HG02610 (cell line): ENCODE measurements at regions not wholly inside any gene's neighbourhood (a gene's known extent, or its start where the extent isn't known, plus 50 kb on each side); places are given as distances from the start of the nearest gene placed in this dataset.

Experiments
- ATAC-seq: cut with Tn5 transposase; IDR thresholded peaks from one replicate; pipeline ENCODE4 v1.9.1; 2021; ENCODE audit warnings: mild to moderate bottlenecking, moderate library complexity; ENCODE audit not compliant: unreplicated experiment

DNA sequence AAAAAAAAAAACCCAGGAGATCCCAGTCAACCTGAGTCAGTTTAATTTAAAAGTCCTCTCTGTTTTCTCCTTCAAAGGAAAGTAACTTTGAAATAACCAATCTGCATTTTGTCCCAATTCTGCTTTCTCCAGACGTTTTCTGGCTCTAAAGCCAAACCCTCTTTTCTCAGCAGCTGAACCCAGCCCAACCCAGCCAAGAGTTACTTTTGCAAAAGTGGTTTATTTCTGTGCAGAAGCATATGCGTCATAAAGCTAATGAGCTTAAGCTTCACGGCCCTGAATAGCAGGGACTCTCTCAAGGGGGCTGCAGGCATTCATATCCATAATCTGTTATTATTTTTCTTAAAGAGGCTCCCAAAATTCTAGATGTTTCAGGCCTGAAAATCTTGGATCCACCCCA, 176.6 kb downstream of the GALC start:
- ATAC-seq: no peak

DNA sequence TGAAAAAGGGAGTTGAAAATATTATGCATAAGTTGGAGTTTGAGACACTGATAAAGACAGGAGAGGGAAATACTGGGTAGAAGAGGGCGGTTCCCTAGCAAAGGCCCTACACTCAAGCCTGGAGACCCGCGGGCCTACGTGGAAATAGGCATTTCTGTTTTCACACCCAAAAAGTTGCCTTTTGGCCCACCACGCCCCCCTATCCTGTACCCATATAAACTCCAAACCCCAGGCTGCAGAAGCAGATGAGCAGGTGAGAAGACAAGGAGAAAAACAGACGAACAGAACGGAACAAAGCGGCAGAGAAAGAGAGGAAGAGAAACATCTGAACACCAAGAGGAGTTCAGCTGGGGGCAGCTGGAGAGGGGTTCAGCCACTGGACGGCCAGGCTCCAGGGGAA, 177.9 kb downstream of the GALC start:
- ATAC-seq: no peak

DNA sequence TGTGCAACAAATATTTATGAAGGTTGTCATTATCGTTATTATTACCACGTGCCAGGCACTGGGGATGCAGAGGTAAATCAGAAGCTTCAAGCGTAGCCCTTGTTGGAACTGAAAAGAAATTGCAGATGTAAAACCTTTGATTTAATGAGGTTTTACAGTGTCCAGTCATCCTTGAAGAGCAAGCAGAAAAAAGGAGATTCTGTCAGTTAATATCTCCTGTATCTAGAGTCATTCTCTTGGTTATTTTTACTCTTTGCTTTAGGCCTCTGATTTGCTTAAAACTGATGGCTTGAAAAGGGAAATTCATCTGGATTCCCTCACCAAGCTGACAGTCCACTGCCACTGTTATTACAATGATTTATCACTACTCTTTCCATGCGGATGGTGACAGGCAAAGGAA, 179.3 kb downstream of the GALC start:
- no peak for ATAC-seq

DNA sequence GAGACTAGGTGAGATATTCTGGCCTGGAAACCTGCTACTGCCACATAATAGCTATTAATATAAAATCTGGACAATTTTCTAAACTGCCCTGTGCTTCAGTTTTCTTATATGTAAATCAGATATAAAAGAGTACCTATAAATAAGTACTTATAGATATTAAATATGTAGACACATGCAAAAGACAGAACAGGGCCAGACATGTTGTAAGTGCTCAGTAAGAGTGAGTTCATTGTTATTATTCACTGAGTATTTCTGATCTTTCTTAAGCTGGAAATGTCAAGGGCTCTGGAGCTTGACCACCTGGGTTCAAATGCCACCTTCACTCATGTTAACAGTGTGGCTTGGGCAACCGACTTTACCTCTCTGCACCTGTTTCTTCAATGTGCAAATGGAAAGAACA, 179.8 kb downstream of the GALC start:
- ATAC-seq: no peak

DNA sequence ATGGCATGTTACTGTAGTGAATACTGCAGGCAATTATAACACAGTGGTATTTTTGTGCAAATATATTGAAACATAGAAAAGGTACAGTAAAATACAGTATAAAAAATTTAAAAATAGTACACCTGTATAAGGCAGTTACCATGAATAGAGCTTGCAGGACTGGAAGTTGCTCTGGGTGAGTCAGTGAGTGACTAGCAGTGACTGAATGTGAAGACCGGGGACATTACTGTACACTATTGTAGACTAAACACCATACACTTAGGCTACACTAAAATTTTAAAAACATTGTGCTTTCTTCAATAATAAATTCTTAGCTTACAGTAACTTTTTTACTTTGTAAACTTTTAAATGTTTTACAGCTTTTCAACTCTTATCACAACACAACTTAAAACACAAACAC, 181.7 kb downstream of the GALC start:
- ATAC-seq: no peak

DNA sequence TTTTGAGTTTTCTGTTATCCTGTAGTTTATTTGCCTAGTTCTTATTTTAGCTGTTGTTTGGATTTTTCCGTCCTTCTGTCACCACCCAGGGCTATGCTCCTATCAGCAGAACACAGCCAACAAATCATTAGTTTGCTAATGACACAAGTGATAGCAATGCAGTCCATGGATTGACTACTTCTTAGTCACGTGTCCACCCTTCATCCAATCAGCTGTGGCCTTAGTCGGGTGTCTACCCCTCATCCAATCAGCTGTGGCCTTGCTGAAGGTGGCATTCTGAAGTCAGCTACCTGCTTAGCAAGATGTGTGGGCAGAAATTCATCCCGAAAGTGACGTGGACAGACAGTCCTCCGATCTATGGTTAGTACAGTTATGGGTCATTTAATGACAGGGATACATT, 182.3 kb downstream of the GALC start:
- no peak for ATAC-seq

DNA sequence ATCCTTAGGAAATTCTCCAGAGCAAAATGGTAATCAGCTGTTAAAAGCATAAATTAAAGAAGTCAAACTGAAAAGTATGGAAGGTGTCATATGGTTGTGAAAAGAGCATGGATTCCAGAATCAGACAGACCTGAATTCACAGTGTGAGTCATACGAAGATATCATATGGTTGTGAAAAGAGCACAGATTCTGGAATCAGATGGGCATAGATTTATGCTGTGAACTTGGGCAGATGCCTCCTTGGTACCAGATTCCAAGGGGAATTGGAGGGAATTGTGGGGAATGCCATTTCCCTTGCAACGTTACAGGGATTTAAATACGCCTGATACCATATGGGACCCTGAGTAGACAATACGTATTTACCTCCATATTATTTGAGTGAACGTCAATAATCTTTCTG, 183.7 kb downstream of the GALC start:
- no peak for ATAC-seq

DNA sequence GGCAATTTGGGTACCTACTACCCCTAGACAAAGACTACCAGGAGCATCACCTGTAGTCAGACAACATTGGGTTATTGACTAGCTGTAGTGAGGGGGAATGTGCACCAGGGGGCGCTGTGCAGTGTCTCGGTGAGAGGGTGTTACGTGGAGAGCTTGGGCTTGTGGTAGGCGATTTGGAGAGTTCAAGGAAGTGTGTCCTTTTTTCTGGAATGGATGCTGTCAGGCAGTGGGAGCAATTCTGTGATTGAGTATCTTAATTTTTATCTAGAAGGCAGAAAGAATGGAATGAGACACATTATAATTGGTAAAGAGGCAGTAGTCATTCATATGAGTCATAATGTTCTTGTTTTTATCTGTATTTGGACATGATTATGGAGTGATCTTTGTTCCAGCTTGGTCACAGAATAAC, 187.7 kb downstream of the GALC start:
- peak; percentile 79 for ATAC-seq

DNA sequence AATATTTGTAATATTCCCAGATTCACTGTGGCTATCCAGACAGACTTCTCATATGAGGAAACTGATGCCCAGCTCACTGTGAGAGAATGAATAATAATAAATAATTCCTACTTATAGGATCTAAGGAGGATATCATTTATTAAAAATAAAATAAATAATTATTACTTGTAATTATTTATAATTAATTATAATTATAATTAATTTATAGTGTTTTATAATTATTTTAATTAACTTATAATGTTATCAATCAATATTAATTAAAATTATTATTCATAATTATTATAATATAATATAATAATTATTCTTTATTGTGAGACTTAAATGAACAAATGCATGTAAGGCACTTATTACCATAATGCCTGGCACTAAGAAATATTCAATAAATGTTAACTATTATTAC, 192.8 kb downstream of the GALC start:
- no peak for ATAC-seq

DNA sequence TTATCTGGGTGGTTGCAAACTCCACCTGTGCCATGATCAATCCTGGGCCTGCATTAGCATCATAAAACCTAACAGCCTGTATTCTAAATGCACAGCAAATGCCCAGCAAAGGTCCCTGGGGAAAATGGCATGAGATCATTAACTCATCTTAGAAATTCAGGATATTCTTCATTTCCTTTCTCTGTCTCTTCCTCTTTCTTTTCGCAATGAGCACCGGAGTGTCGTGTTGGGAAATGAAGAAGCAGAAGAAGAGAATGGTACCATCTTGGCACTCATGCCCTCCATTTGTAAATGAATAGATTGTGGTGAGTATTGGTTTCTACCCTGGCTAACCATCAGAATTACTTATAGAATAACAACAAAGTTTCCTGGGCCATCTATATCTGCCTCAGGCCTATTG, 193.6 kb downstream of the GALC start:
- no peak for ATAC-seq

DNA sequence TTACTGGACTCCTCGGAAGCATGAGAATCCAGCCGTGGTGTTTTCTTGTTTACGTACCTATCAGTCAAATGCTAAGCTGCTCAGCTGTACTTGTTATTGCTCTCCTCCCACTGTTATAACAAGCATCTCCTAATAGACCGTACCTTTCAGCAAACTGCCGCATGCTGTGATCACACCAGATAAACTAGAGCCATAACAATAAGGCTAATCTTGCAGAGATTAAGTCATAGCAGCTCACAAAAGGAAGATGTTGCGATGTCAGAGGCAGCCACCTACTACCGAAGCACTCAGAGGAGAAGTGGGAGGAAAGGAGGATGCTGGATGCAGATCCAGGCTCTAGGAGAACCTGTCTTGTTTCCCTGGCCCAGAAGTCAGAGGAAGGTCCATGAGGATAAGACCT, 196.0 kb downstream of the GALC start:
- no peak for ATAC-seq

DNA sequence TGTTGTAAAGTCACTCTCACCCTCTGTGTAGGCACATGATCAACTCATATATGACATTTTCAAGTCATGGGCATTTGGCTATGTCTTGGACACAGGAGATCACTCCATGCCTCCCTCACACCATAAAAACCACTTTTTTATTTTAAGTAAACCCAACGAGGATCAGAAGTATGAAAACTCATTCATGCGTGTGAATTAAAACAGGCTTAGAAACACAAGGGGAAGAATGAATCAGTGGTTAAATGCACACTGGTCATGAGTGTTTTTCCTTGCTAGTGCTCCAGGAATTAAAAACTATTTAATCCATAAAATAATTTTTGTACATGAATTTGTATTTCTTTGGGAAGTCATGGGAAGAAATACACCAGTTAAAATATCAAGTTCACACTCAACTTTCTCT, 198.4 kb downstream of the GALC start:
- no peak for ATAC-seq

DNA sequence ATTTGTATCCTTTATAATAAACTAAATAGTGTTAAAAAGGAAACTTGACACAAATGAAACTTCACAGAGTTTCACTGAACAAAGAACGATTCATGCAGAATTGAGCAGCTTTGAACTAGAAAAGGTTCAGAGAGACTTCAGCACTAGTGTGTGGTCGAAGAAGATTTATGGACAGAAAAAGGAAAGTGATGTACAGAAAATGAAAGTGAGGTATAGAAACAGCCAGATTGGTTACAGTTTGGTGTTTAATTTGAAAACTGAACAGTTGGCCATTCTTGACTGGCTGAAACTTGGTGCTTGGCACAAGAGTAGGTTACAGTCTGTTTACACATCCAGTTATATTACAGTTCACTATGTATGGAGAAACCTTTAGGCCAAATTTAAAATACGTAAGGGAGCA, 207.1 kb downstream of the GALC start:
- no peak for ATAC-seq

DNA sequence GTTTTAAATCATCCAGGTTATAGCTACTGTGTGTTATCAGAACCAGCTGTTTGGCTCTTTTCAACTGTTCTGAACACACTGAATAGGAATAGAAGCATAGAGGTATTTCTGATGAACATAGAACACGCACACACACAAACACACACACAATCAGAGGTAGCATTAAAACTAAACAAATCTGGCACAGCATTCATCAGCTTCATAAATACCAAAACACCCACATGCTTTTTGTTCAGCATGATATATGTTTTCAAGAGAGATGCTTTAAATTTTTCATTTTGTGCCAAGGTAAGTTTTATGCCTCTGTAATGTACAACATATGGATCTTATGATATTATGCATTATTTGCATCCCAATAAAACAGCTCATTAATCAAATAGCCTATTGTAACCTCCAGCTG, 208.6 kb downstream of the GALC start:
- ATAC-seq: no peak

DNA sequence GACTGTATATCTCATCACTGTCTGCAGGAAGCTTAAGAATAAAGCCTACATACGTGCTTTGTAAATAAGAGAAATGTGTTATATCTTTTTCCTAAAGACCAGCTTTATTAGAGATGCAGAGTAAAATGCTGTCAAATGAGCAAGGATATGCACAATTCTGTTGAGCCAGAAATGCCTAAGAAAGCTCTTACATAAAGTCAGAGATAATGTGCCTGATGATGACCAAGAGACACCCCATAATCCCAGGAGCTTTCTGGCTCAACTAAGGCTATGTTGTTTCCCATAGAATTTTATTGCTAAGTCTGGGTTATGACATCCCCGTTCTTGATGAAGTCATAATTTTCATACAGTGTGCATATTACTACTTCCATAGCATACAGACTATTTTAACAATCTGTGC, 209.9 kb downstream of the GALC start:
- ATAC-seq: no peak

DNA sequence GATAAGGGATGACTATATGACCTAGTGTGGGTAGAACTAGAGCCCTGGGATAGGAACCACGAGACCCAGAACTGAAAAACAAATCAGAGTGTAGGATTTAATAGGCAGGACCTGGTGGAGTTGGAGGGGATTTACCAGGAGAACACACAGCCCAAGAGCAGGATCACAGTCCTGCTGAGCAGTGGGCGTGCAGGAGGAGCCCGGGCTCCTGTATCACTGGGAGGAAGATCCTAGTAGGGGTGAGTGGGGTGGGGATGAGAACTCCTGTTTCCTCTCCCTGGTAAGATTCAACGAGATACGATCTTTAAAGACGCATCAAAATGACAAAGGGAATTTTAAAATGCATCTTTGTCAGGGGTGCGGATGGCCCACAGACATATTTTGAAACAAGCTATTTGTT, 220.1 kb downstream of the GALC start:
- ATAC-seq: no peak

DNA sequence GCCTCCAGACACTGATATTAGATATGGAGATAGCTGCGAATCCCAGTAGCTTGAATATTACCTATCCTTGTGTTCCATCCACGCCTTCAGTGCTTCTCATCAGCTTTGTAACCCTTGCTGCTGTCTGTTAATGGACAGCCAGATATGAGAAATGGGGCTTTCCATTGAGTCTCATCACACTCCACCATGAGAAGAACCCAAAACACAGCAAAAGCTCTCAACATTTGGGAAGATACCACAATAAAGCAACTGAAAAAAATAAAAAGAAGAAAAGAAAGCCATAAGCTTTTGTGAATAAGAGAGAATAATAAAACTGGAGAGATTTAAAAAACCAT, 225.4 kb downstream of the GALC start:
- peak; percentile 91 for ATAC-seq

DNA sequence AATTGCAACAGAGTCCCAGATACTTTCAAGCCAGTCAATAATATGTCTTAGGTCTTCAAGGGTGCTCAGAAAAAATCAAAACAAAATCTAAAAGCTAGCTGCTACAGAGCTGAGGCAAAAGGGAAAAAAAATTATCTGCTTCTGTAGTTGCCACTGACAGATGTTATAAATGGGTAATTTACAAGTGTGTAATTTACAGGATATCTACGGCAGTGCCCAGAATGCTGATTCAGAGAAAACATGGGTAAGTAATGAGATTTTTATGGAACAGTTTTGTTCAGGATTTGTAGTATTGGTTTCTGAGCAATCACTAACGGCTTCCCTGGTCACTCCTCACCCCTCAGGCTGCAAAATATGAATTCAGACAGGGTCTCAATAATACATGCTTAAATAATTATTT, 234.1 kb downstream of the GALC start:
- ATAC-seq: no peak

DNA sequence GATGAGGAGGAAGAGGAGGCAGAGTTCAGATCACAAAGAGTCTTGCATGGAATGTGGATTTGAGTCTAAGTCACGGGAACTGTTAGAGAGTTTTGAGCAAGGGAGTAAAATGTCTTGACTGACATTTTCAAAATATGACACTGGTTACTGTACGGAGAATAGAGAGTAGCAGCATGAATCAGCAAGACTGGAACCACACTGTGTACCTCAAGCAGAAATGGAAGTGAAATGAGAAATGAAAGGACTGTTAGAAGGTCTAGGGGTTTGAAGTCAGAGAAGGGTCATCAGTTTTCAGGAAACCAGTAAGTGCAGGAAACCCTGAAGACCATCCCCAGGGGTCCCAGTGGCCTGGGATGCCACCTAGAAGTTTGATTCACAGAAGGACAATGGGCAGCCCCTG, 236.3 kb downstream of the GALC start:
- ATAC-seq: no peak

DNA sequence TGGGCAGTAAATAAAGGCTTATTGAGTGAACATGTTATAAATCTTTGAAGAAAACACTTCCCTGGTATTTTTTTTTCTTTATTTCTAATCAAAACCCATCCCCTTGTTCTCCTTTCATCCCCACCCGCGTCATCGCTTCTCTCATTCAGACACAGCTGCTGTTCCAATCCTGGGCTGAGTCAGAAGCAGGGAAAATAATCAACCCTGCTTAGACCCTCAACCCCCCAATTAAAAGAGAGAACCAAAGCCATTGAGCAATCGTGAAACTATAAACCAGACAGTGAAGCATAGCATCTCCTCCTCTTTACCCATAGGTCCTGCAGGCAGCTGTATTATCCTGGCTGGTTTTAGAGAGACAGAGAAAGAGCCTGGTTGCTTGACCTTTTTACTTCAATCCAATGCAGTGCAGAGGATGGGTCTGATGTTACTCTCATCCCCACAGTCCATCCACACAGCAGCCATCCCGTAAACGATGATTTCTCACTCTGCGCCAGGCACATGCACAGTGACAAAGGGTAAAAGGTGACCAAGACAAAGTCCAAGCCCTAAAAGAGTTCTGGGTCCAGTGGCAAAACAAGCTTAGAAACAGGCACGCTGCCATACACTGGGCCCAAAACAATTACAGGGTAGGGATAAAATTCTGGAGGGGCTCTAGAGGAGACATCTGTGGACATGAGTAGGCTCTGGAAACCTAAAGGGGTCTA, 238.3 kb downstream of the GALC start:
- no peak for ATAC-seq

DNA sequence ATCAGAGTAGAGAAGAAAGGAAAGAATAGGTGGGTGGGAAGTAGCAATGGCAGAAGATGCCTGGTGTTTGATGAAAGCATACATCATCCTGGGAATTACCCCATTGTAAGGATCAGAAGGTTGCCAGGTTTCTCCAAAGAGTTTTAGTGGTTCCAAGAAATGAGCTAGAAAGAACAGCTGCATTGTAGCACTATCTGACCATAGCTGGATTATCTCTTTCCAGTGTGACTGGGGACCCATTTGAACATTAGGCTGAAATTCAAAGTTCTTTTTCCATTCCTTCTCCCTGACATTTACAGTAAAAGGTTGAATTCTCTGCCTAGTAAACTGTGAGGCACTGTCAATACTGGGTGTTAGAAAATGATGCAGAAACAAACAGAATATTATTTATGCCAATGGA, 244.4 kb downstream of the GALC start:
- no peak for ATAC-seq

DNA sequence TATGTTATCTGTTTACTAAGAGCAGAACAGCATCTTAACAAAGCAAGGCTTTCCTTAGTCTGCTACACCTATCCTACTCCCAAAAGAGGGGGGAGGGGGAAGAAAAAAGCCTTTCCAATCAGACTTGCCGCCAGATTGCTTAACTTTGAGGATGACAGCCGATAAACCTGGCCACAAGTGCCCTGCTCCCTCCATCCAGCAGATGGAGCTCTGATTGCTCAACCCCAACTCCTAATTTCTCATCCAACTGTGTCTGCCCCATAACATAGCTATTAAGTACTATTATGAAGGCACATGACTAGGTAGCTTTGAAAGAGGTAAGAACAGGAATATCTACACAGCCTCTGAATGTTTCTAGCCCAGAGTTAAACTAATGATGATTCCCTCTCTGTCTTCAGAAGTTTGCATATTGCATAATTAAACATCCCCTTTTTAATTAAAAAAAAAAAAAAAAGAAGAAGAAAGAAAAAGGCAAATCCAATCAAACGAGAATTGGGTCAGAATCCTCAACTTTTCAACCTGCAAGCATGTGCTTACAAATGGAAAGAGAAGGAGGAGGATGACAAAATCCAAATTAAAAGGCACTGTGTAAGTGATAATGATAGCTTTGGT, 247.4 kb downstream of the GALC start:
- no peak for ATAC-seq
